Fibroblast of peridontal ligament (primary cell): ENCODE measurements at regions not wholly inside any gene's neighbourhood (a gene's known extent, or its start where the extent isn't known, plus 50 kb on each side); places are given as distances from the start of the nearest gene placed in this dataset.
A peak's percentile ranks its signal among the peaks of the same experiment; 100 is the strongest.

ENCODE experiments used
- DNase-seq: peaks from one replicate; pipeline ENCODE4 v3.0.0-alpha.2; 2010; ENCODE audit errors: extremely low read depth

DNA sequence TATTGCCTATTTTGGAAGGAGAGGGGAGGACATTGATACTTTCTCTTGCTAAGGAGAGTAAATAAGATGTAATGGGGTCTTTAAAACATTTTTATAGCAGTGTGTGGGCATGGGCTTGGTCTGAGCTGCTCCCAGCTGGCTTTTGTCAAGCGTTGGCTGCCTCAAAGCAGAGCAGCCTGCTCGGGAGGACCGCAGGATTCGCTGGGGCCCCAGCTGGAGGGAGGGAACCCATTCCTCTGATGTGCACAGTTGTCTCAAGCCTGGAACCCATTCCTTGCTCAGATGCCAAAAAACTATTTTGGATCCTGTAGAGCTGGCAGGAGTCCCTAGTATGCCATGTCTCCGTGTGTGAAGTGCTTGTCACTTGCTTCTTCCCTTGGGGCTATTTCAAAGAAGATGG, 59.4 kb upstream of the RMDN2 start:
- DNase-seq, result no peak

- no peak for DNase-seq
These were observed 58.7 kb upstream of the RMDN2 start for GRCh38 chr2:37866171-37866934.

DNA sequence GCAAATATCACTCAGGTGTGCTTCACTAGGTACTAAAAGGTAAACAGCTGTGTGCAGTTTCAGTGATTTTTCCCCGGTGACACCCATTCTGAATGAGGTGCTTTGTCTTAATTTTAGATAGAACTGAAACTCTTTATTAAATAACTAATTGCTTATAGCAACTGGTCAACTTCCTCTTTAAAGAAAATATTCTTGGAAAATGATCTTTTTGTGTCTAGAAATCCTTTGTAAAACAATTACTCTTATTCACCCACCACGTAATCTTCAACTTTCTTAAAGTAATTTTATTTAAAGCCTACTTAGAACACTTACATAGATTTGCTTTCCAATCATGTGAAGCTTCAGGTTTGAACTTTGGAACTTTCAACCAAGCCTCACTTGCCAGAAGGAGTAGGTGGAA, 57.9 kb upstream of the RMDN2 start:
- no peak for DNase-seq

DNA sequence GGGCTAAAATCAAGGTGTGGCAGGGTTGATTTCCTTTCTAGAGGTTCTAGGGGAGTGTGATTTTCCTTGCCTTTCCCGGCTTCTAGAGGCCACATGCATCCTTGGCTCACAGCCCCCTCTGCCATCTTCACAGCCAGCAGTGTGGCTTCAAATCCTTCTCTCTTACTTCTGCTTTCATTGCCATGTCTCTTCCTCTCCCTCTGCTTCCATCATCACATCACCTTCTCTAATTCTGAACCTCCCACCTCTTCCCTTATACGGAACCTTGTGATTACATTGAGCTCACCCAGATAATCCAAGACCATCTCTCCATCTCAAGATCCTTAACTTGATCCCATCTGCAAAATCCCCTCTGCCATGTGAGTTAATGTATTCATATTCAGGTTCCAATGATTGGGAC, 56.2 kb upstream of the RMDN2 start:
- no peak for DNase-seq

DNA sequence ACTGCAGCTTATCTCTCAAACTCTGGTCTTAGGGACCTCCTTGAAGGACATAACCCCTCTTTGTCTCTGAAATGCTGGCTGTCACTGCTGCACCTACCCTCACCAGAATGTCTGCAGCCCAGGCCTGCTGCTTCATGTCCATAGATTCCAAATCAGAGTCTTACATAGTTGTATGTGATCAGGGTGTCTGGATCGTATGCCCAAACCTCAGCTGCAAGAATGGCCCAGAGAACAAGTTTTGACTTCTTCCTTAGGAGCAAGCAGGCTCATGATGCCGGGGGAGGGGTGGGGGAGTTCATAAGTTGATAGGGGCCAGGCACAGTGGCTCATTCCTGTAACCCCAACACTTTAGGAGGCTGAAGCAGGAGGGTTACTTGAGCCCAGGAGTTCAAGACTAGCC, 55.8 kb upstream of the RMDN2 start:
- DNase-seq, result no peak

DNA sequence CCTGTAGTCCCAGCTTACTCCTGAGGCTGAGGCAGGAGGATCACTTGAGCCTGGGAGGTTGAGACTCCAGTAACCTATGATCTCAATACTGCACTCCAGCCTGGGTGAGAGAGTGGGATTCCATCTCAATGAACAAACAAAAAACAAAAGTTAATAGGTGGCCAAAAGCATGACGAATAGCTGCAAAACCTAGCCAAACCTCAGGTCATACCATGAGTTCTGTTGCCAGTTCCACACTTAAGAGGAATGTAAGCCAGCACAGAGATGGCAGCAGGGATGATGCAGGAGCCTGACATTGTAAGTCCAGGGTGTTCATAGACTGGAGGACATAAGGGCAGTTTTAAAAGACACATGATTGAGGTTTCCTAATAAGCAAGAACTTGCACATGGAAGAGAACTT, 55.3 kb upstream of the RMDN2 start:
- DNase-seq, result peak; percentile 49

GRCh38 chr2:37870829-37871228, 54.3 kb upstream of the RMDN2 start:
- DNase-seq, result peak; percentile 67

DNA sequence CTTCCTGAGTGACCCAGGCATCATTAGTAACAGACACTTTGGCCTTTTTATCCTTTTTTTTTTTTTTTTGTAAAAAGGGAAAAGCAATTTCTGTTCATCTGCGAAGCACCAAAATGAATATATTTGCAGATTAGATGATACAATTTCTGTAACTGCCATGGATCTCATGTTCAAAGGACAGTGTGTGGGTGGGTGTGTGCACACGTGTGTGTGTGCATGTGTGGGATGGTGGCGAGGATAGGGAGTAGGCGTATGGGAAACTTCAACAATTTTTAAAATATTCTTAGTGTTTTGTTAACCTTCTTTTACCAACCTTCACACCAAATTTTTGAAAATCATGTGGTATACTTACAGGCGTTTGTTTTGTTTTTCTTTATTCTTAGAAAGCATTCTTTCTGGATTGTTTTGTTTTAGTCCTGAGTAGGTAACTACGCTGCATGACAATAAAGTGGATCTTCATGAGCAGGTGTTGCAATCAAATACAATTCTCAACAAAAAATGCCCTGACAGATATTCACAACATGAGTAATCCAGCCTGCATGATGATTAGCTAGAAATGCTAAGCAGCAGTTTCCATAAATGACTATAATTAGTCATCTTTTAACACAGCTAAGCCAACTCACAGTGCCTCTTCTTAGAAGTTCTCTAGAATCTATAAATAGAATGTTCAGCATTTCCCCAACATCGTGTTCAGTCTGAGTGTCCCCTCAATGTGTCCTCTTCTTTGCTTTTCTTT, 53.5 kb upstream of the RMDN2 start:
- peak; percentile 58 for DNase-seq

DNA sequence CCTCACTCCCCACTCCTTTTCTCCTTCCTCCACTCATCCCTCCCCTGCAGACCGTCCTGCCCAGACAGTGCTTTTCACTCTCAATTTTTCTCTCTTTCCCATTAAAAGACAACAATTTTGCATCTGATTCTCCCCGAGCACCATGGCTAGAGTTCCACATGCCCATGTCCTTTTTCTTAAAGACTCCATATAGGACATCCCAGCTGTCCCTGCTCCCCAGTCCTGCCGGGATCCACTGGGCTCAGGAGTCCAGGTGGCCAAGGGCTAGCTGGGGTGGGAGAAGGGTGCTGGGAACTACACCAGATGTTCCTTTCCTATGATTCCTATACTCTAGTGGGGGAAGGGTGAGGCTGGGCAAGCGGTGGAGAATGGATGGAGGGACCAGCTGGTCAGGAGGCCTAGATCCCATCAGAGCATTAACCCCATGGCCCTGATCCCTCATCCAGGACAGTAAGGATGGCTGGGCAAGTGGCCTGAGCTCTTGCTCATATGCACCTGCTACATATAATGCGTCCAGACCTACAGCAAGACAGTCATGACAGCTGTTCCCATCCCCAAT, 52.8 kb upstream of the RMDN2 start:
- no peak for DNase-seq

GRCh38 chr2:37873229-37873628, 51.9 kb upstream of the RMDN2 start:
- DNase-seq, result no peak

DNA sequence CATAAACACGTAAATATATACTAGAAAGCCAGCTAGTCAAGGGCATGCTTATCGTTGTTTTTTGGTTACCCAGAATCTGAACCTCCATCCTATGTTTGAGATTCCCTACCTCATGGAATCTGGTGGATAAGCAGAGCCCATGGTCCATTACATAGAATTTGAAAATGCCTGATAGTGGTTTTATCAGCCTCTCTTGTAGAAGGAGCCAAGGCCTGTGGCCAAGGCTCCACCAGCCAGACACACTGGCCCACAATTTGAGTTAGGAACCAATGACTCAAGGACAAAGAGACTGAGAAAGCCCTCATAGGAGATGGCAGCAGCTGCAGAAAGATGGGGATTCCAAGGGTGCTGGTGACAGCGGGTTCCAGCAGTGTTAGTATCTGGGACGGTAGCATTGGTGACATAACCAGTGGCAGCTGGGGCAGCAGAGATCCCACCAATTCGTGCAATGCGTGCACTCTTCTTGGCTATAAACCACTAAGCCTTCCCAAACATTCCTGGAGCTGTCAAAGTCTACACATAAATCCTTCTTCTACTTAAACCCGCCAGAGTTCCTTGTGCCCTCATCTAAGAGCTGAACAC, 51.2 kb upstream of the RMDN2 start:
- DNase-seq, result no peak

DNA sequence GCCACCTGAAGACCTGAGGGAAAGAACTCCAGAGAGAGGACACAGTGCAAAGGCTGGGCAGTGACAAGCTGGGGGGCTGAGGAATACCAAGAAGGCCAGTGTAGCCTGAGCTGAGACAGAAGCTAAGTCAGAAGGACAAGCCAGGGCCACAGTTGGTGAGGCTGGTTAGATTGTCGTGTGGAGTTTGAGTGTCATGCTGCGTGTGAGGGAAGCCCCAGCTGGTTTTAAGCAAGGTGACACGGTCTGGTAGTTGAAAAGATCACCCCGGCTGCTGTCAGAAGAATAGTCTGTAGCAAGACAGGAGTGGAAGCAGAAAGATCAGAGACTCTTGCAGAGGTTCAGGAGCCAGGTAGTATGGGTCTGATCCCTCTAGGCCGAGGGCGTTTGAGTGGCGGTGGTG, 50.6 kb upstream of the RMDN2 start:
- no peak for DNase-seq
